Esophagus muscularis mucosa (tissue), 4 donors: ENCODE measurements at regions not wholly inside any gene's neighbourhood (a gene's known extent, or its start where the extent isn't known, plus 50 kb on each side); places are given as distances from the start of the nearest gene placed in this dataset.

Experiments
- DNase-seq: peaks from one replicate; pipeline ENCODE4 v3.0.0-alpha.2; 2017; ENCODE audit errors: extremely low spot score
- H3K27ac ChIP-seq, 4 donors: fragments of 200-600 bp; sonication (generic); replicated peaks in 1 of 4; 1 replicate in 3 of 4; 2 replicates in 1 of 4; pipeline ENCODE4 v1.5.1; 2016 to 2019; ENCODE audit warnings: mild to moderate bottlenecking in 1 of 4
- H3K27me3 ChIP-seq, 4 donors: fragments of 200-600 bp; sonication (generic); one replicate each; pipeline versions ENCODE4 v1.5.1 to v1.6.0; 2016 to 2019
- H3K36me3 ChIP-seq, 4 donors: fragments of 200-600 bp; sonication (generic); one replicate each; pipeline ENCODE4 v1.5.1; 2016 to 2019
- H3K4me1 ChIP-seq, 4 donors: fragments of 200-600 bp; sonication (generic); one replicate each; pipeline ENCODE4 v1.5.1; 2016 to 2019
- H3K4me3 ChIP-seq, 4 donors: fragments of 200-600 bp; sonication (generic); 1 replicate in 2 of 4; 2 replicates in 2 of 4; pipeline ENCODE4 v1.5.1; 2016 to 2019; ENCODE audit warnings: mild to moderate bottlenecking in 4 of 4, moderate library complexity in 1 of 4
- H3K9me3 ChIP-seq, 4 donors: fragments of 200-600 bp; sonication (generic); 1 replicate in 3 of 4; 2 replicates in 1 of 4; pipeline ENCODE4 v1.5.1; 2016 to 2019
- CTCF ChIP-seq, 3 experiments: fragments of 200-600 bp in 2 of 3; fragments of 450-650 bp in 1 of 3; sonication (generic) in 2 of 3; IDR thresholded peaks; one replicate each; pipeline ENCODE4 v1.5.1; 2017 to 2019; ENCODE audit warnings: antibody characterized with exemption in 3 of 3, mild to moderate bottlenecking in 2 of 3, moderate library complexity in 1 of 3
- EP300 ChIP-seq: sonication (generic); formaldehyde crosslinking; IDR thresholded peaks from one replicate; pipeline ENCODE4 v1.6.1; 2017; ENCODE audit warnings: antibody characterized with exemption
- POLR2A ChIP-seq: fragments of 450-650 bp; IDR thresholded peaks from one replicate; pipeline ENCODE4 v1.6.1; 2017; ENCODE audit warnings: antibody characterized with exemption, moderate library complexity, mild to moderate bottlenecking, low read depth
- POLR2AphosphoS5 ChIP-seq, 2 donors: sonication (generic); formaldehyde crosslinking; IDR thresholded peaks; one replicate each; pipeline ENCODE4 v1.6.1; 2017; ENCODE audit warnings: antibody characterized with exemption in 2 of 2
- WGBS: methylation state at CpG from one replicate; pipeline ENCODE4 v1.1.5; 2018; 5-methylcytosine and 5-hydroxymethylcytosine counted together
- intact Hi-C: fragments of 100-400 bp; cut with DNase I; formaldehyde crosslinking; loops from one replicate; pipeline ENCODE4 v1.15.1; 2023

- no peaks in the 10 kb centered on the region for H3K9me3 ChIP-seq
- H3K4me3 ChIP-seq, result no peak overlapping the region
- no peaks in the 10 kb centered on the region for H3K36me3 ChIP-seq
- no peaks in the 10 kb centered on the region for H3K27me3 ChIP-seq
- WGBS, result 43% methylated on average over 3 of the region's 5 CpGs
- intact Hi-C loops, result no loop called here
- peak; percentile 77 for DNase-seq
- no peaks in the 10 kb centered on the region for H3K4me1 ChIP-seq
- TF ChIP-seq POLR2A, result no peak
- no peak overlapping the region for H3K27ac ChIP-seq
Observed at GRCh38 chr3:139758654-139759291, 81.0 kb upstream of the NMNAT3 start.

- no peak for TF ChIP-seq POLR2A
- no peak for TF ChIP-seq CTCF (IDR thresholded peaks at IDR 0.05)
- TF ChIP-seq EP300, result no peak
- no peak for TF ChIP-seq POLR2AphosphoS5 (IDR thresholded peaks at IDR 0.05)
- H3K27ac ChIP-seq, result no peak overlapping the region
- no peaks in the 10 kb centered on the region for H3K4me1 ChIP-seq
- H3K36me3 ChIP-seq, result no peaks in the 10 kb centered on the region
- no peak for DNase-seq
- H3K9me3 ChIP-seq, result no peaks in the 10 kb centered on the region
- H3K4me3 ChIP-seq, result no peak overlapping the region
- no peaks in the 10 kb centered on the region for H3K27me3 ChIP-seq
- intact Hi-C loops, result no loop called here
Observed at GRCh38 chr3:139757448-139758030, 79.8 kb upstream of the NMNAT3 start.

DNA sequence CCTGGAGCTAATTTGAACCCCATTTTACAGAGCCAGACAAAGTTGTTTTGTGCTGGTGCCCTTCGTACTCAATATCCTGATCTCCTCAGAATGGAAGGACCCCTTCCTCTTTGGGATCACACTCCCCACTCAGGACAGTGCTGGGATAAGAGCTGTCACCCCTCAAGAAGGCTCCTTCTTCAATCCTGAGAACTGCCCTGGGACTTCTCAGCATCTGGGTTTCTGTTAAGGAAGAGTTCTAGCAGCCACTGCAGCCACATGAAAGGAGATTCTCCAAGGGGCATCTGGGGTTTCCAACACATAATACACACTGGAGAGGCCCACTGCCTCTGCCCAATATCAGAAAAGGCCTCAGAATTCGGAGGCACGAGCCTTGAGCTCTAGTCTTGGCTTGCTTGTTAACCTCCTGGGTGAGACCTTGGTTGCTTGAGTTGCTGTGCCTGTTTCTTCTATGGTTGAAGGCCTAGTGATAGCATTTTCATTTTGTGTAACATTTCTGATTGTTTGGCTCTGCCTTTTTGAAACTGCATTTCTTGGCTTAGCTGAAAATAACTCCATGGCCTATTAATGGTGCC lies 78.8 kb upstream of the NMNAT3 start:
- peak; percentile 70 for DNase-seq
- Histone ChIP-seq H3K27me3 (no peaks in the 10 kb centered on the region), H3K4me1 (no peaks in the 10 kb centered on the region), H3K9me3 (no peaks in the 10 kb centered on the region), H3K36me3 (no peaks in the 10 kb centered on the region), H3K4me3 (no peak overlapping the region), H3K27ac (no peak overlapping the region)
- TF ChIP-seq POLR2A, result no peak
- TF ChIP-seq EP300, result no peak
- intact Hi-C loops, result no loop called here
- 95% methylated on average over 2 of the region's 3 CpGs for WGBS

GRCh38 chr3:139755551-139755950 lies 77.8 kb upstream of the NMNAT3 start:
- no peaks in the 10 kb centered on the region for H3K36me3 ChIP-seq
- H3K4me3 ChIP-seq, result no peak overlapping the region
- H3K4me1 ChIP-seq, result no peaks in the 10 kb centered on the region
- no peaks in the 10 kb centered on the region for H3K27me3 ChIP-seq
- H3K9me3 ChIP-seq, result peaks cover 0 to 2% (median 1%) of the 10 kb centered on the region in 4 donors
- intact Hi-C loops, result no loop called here
- WGBS, result 77% methylated on average over 3 of the region's 3 CpGs
- DNase-seq, result peak; percentile 91
- H3K27ac ChIP-seq, result no peak overlapping the region
- TF ChIP-seq POLR2A (no peak), CTCF (IDR thresholded peaks at IDR 0.05) (no peak), POLR2AphosphoS5 (IDR thresholded peaks at IDR 0.05) (no peak), EP300 (no peak)

DNA sequence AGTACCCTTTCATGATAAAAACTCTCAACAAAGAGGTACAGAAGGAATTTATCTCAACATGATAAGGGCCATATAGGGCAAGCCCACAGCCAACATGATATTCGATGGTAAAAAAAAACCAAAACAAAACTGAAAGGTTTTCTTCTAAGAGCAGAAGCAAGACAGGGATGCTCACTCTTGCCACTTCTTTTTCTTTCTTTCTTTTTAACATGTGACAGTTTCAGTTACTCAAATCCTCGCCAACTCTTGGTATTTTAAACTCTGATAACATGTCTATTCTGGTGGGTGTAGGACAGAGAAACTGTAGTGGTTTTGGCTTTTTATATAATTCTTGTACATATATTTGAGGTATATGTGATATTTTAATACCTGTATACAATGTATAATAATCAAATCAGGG lies 74.0 kb upstream of the NMNAT3 start:
- Histone ChIP-seq H3K27ac (no peak overlapping the region), H3K4me3 (no peak overlapping the region), H3K36me3 (no peaks in the 10 kb centered on the region), H3K27me3 (no peaks in the 10 kb centered on the region), H3K9me3 (peaks cover 0 to 8% (median 4%) of the 10 kb centered on the region in 4 donors), H3K4me1 (no peaks in the 10 kb centered on the region)
- WGBS, result 73% methylated on average over 2 of the region's 2 CpGs
- intact Hi-C loops, result no loop called here
- no peak for DNase-seq
- TF ChIP-seq EP300 (no peak), POLR2AphosphoS5 (IDR thresholded peaks at IDR 0.05) (no peak), CTCF (IDR thresholded peaks at IDR 0.05) (no peak), POLR2A (no peak)
